IMR-90 (cell line): ENCODE measurements at regions not wholly inside any gene's neighbourhood (a gene's known extent, or its start where the extent isn't known, plus 50 kb on each side); places are given as distances from the start of the nearest gene placed in this dataset.

Source experiments
- ATAC-seq: fragments of 200-7000 bp; cut with Tn5 transposase; 2 replicates; pipeline ENCODE4 v1.9.1; 2020; ENCODE audit warnings: low read depth, mild to moderate bottlenecking, moderate library complexity
- BruUV-seq: library from RNA; stranded (reverse); fragments of 400-500 nt; replicated peaks from 2 replicates; lab custom pipeline; 2021; lab: Mats Ljungman, UMichigan
- CTCF ChIA-PET: fragments of 300-600 bp; formaldehyde crosslinking; extraction: SDS; loops from one replicate; lab custom pipeline; 2021; ENCODE audit warnings: antibody characterized with exemption; lab: Yijun Ruan, JAX
- POLR2A ChIA-PET: fragments of 300-600 bp; sonication (Branson Sonifier 250); formaldehyde crosslinking; loops from one replicate; lab custom pipeline; 2022; ENCODE audit warnings: antibody characterized with exemption; ENCODE audit not compliant: unreplicated experiment; lab: Charles Lee
- DNase-seq: peaks from one replicate; pipeline ENCODE4 v3.0.0; 2013
- H2AFZ ChIP-seq: replicated peaks from 2 replicates; pipeline ENCODE3; 2013; ENCODE audit warnings: low read length, mild to moderate bottlenecking; ENCODE audit not compliant: poor library complexity
- H2AK5ac ChIP-seq: 2 replicates; pipeline ENCODE4 v1.6.1; 2013; ENCODE audit warnings: low read depth, low read length, inconsistent platforms
- H2AK9ac ChIP-seq: replicated peaks from 2 replicates; pipeline ENCODE3; 2013; ENCODE audit warnings: mild to moderate bottlenecking, low read depth, low read length, moderate library complexity; ENCODE audit not compliant: poor library complexity
- H2BK120ac ChIP-seq: 2 replicates; pipeline ENCODE4 v1.6.1; 2013; ENCODE audit warnings: low read depth, low read length, inconsistent platforms
- H2BK15ac ChIP-seq: 3 replicates; pipeline ENCODE4 v1.6.1; 2013; ENCODE audit warnings: low read depth, low read length, inconsistent platforms
- H2BK20ac ChIP-seq: 2 replicates; pipeline ENCODE4 v1.6.1; 2013; ENCODE audit warnings: low read depth, mild to moderate bottlenecking, inconsistent platforms, low read length, moderate library complexity
- H2BK5ac ChIP-seq: 2 replicates; pipeline ENCODE4 v1.6.1; 2013; ENCODE audit warnings: mild to moderate bottlenecking, low read depth, low read length, inconsistent platforms; ENCODE audit not compliant: poor library complexity, severe bottlenecking
- H3K14ac ChIP-seq: replicated peaks from 2 replicates; pipeline ENCODE4 v1.6.1; 2013; ENCODE audit warnings: low read depth, low read length, inconsistent platforms
- H3K18ac ChIP-seq: 2 replicates; pipeline ENCODE4 v1.6.1; 2013; ENCODE audit warnings: low read depth, low read length, control low read depth
- H3K23ac ChIP-seq: 2 replicates; pipeline ENCODE4 v1.6.1; 2013; ENCODE audit warnings: low read depth, low read length, inconsistent platforms
- H3K27ac ChIP-seq: 2 replicates; pipeline ENCODE4 v1.5.1; 2013; ENCODE audit warnings: mild to moderate bottlenecking, control low read depth, low read length; ENCODE audit not compliant: insufficient read depth
- H3K27me3 ChIP-seq: 2 replicates; pipeline ENCODE4 v1.6.1; 2013; ENCODE audit warnings: low read length; ENCODE audit not compliant: control insufficient read depth, insufficient read depth
- H3K36me3 ChIP-seq: 2 replicates; pipeline ENCODE4 v1.6.1; 2013; ENCODE audit warnings: low read length, mixed read lengths; ENCODE audit not compliant: control insufficient read depth, insufficient read depth
- H3K4ac ChIP-seq: 2 replicates; pipeline ENCODE4 v1.6.1; 2013; ENCODE audit warnings: low read depth, low read length, inconsistent platforms
- H3K4me1 ChIP-seq: 2 replicates; pipeline ENCODE4 v1.6.1; 2013; ENCODE audit warnings: low read length, mixed read lengths; ENCODE audit not compliant: control insufficient read depth, insufficient read depth
- H3K4me2 ChIP-seq: 2 replicates; pipeline ENCODE4 v1.6.1; 2013; ENCODE audit warnings: low read depth, mild to moderate bottlenecking, control low read depth, low read length, moderate library complexity
- H3K4me3 ChIP-seq: 2 replicates; pipeline ENCODE4 v1.5.1; 2013; ENCODE audit warnings: low read depth, mild to moderate bottlenecking, control low read depth, low read length, moderate library complexity; ENCODE audit not compliant: insufficient read depth
- H3K56ac ChIP-seq: 2 replicates; pipeline ENCODE4 v1.6.1; 2013; ENCODE audit warnings: low read length, inconsistent platforms; ENCODE audit not compliant: insufficient read depth; ENCODE audit errors: extremely low read depth
- H3K79me1 ChIP-seq, 2 experiments: 2 replicates each; pipeline ENCODE4 v1.6.1; 2013; ENCODE audit warnings: low read length in 2 of 2, inconsistent platforms in 1 of 2, low read depth in 1 of 2
- H3K9ac ChIP-seq: 2 replicates; pipeline ENCODE4 v1.6.1; 2013; ENCODE audit warnings: low read depth, low read length, control low read depth
- H3K9me1 ChIP-seq: 2 replicates; pipeline ENCODE4 v1.6.1; 2013; ENCODE audit warnings: low read length, inconsistent platforms; ENCODE audit not compliant: insufficient read depth
- H3K9me3 ChIP-seq: 2 replicates; pipeline ENCODE4 v1.6.1; 2013; ENCODE audit warnings: low read length; ENCODE audit not compliant: control insufficient read depth, insufficient read depth
- H4K20me1 ChIP-seq: 2 replicates; pipeline ENCODE4 v1.6.1; 2013; ENCODE audit warnings: low read length, inconsistent platforms; ENCODE audit not compliant: insufficient read depth
- H4K5ac ChIP-seq: 2 replicates; pipeline ENCODE4 v1.6.1; 2013; ENCODE audit warnings: mild to moderate bottlenecking, low read depth, low read length, control low read depth
- H4K8ac ChIP-seq, 2 experiments: 2 replicates each; pipeline ENCODE4 v1.6.1; 2013; ENCODE audit warnings: low read depth in 2 of 2, low read length in 2 of 2, control low read depth in 1 of 2, inconsistent platforms in 1 of 2
- H4K91ac ChIP-seq: 2 replicates; pipeline ENCODE4 v1.6.1; 2013; ENCODE audit warnings: low read depth, low read length, inconsistent platforms; ENCODE audit not compliant: insufficient read depth
- BHLHE40 ChIP-seq: fragments of 150-350 bp; IDR thresholded peaks from 2 replicates; pipeline ENCODE4 v1.6.1; 2016; ENCODE audit warnings: mild to moderate bottlenecking, low read depth, low read length
- CEBPB ChIP-seq: IDR thresholded peaks from 2 replicates; pipeline ENCODE4 v1.6.1; 2012; ENCODE audit warnings: low read depth, low read length, improper control_type of control experiment
- FOS ChIP-seq: fragments of 150-350 bp; IDR thresholded peaks from 2 replicates; pipeline ENCODE4 v1.6.1; 2016; ENCODE audit warnings: low read depth, low read length
- MXI1 ChIP-seq: IDR thresholded peaks from 2 replicates; pipeline ENCODE4 v1.6.1; 2012; ENCODE audit warnings: low read depth, mild to moderate bottlenecking, low read length, moderate library complexity, borderline replicate concordance
- NFE2L2 ChIP-seq: fragments of 150-350 bp; IDR thresholded peaks from 2 replicates; pipeline ENCODE4 v1.6.1; 2016; ENCODE audit warnings: low read depth, mild to moderate bottlenecking, low read length
- POLR2A ChIP-seq: IDR thresholded peaks from 2 replicates; pipeline ENCODE4 v1.6.1; 2012; ENCODE audit warnings: mild to moderate bottlenecking, low read depth, low read length
- RAD21 ChIP-seq: IDR thresholded peaks from 2 replicates; pipeline ENCODE4 v1.6.1; 2012; ENCODE audit warnings: low read length, improper control_type of control experiment
- RCOR1 ChIP-seq: IDR thresholded peaks from 2 replicates; pipeline ENCODE4 v1.6.1; 2012; ENCODE audit warnings: mild to moderate bottlenecking, low read length, improper control_type of control experiment; ENCODE audit not compliant: insufficient replicate concordance
- RFX5 ChIP-seq: IDR thresholded peaks from 2 replicates; pipeline ENCODE4 v1.8.0; 2012; ENCODE audit warnings: low read depth, mild to moderate bottlenecking, low read length, moderate library complexity
- USF2 ChIP-seq: fragments of 150-350 bp; IDR thresholded peaks from 2 replicates; pipeline ENCODE4 v1.6.1; 2017; ENCODE audit warnings: mild to moderate bottlenecking, antibody characterized with exemption, low read length, low read depth
- WGBS, 2 experiments: methylation state at CpG; one replicate each; pipeline versions ENCODE4 v1.1.5 to v1.1.7; 2013; ENCODE audit warnings: missing lambda C conversion rate in 2 of 2; ENCODE audit not compliant: insufficient read length in 1 of 2; ENCODE audit errors: extremely low coverage in 2 of 2; 5-methylcytosine and 5-hydroxymethylcytosine counted together
- dilution Hi-C: fragments of 300-500 bp; cut with HindIII; formaldehyde crosslinking; loops from one replicate; pipeline ENCODE4 v1.14.3; 2018; ENCODE audit warnings: low sequenced_read_pairs; ENCODE audit not compliant: unreplicated experiment
- in situ Hi-C: fragments of 300-500 bp; cut with MboI; formaldehyde crosslinking; loops from 3 replicates; pipeline ENCODE4 v1.14.3; 2019; ENCODE audit warnings: low sequenced_read_pairs, inconsistent platforms, mixed read lengths
- intact Hi-C: fragments of 100-400 bp; cut with micrococcal nuclease; formaldehyde crosslinking; loops from 2 replicates; pipeline ENCODE4 v1.10.0; 2022

GRCh38 chrX:42978655-42979379 lies 200.9 kb upstream of the PPP1R2C start:
- H3K14ac ChIP-seq, result no peak overlapping the region
- H3K18ac ChIP-seq, result no peak overlapping the region
- no peaks in the 10 kb centered on the region for H3K9me1 ChIP-seq
- H2BK5ac ChIP-seq, result no peak overlapping the region
- H2AK5ac ChIP-seq, result no peak overlapping the region
- ChIA-PET POLR2A (no interaction called here), CTCF (no interaction called here)
- no peak overlapping the region for H3K4me2 ChIP-seq
- no peaks in the 10 kb centered on the region for H3K27me3 ChIP-seq
- H2BK20ac ChIP-seq, result no peak overlapping the region
- no CpG with 5 or more reads among the region's 3 CpGs for WGBS, 2 experiments
- no peak for DNase-seq
- H3K36me3 ChIP-seq, result no peaks in the 10 kb centered on the region
- H2AK9ac ChIP-seq, result no peak overlapping the region
- H3K56ac ChIP-seq, result no peak overlapping the region
- H3K9me3 ChIP-seq, result no peaks in the 10 kb centered on the region
- H4K8ac ChIP-seq, result no peak overlapping the region
- H3K23ac ChIP-seq, result no peak overlapping the region
- no TSS peak for BruUV-seq
- in situ Hi-C loops (no loop called here), dilution Hi-C loops (no loop called here), intact Hi-C loops (no loop called here)
- no peaks in the 10 kb centered on the region for H3K79me1 ChIP-seq
- H2BK15ac ChIP-seq, result no peak overlapping the region
- TF ChIP-seq CEBPB (no peak), POLR2A (no peak), FOS (no peak), RAD21 (no peak), NFE2L2 (no peak), RCOR1 (no peak), BHLHE40 (no peak), MXI1 (no peak), USF2 (no peak), RFX5 (no peak)
- no peaks in the 10 kb centered on the region for H3K4me1 ChIP-seq
- H3K4ac ChIP-seq, result no peak overlapping the region
- no peaks in the 10 kb centered on the region for H4K20me1 ChIP-seq
- no peak overlapping the region for H2BK120ac ChIP-seq
- H3K9ac ChIP-seq, result no peak overlapping the region
- H3K4me3 ChIP-seq, result no peak overlapping the region
- no peak for ATAC-seq
- no peak overlapping the region for H2AFZ ChIP-seq
- H4K91ac ChIP-seq, result no peak overlapping the region
- H3K27ac ChIP-seq, result no peak overlapping the region
- no peak overlapping the region for H4K5ac ChIP-seq
